Body of pancreas (tissue), 4 donors: ENCODE measurements at regions not wholly inside any gene's neighbourhood (a gene's known extent, or its start where the extent isn't known, plus 50 kb on each side); places are given as distances from the start of the nearest gene placed in this dataset.

Experiments used
- ATAC-seq: fragments of 150-250 bp; one replicate; pipeline ENCODE4 v1.9.1; 2016
- DNase-seq, 4 donors: peaks; one replicate each; pipeline ENCODE4 v3.0.0-alpha.2; 2019
- H3K27ac ChIP-seq, 4 donors: fragments of 200-600 bp; sonication (generic); 1 replicate in 3 of 4; 2 replicates in 1 of 4; pipeline versions ENCODE4 v1.5.1 to v1.6.1; 2016 to 2019; ENCODE audit warnings: mild to moderate bottlenecking in 1 of 4, mixed read lengths in 1 of 4, moderate library complexity in 1 of 4
- H3K27me3 ChIP-seq, 2 donors: fragments of 200-600 bp; sonication (generic); one replicate each; pipeline ENCODE4 v1.6.0; 2016; ENCODE audit warnings: mild to moderate bottlenecking in 1 of 2
- H3K36me3 ChIP-seq, 2 donors: fragments of 200-600 bp; sonication (generic); replicated peaks in 1 of 2; 2 replicates each; pipeline ENCODE4 v1.5.1; 2016; ENCODE audit warnings: low read depth in 2 of 2; ENCODE audit not compliant: insufficient read depth in 1 of 2
- H3K4me1 ChIP-seq: fragments of 200-600 bp; sonication (generic); one replicate; pipeline ENCODE4 v1.6.0; 2016
- H3K4me3 ChIP-seq, 2 donors: fragments of 200-600 bp; sonication (generic); 1 replicate in 1 of 2; 2 replicates in 1 of 2; pipeline ENCODE4 v1.5.1; 2016 to 2019
- H3K9me3 ChIP-seq, 3 donors: fragments of 200-600 bp; sonication (generic); 1 replicate in 2 of 3; 2 replicates in 1 of 3; pipeline ENCODE4 v1.5.1; 2016
- CTCF ChIP-seq, 7 experiments: fragments of 450-650 bp in 4 of 7; fragments of 200-600 bp in 3 of 7; sonication (generic) in 3 of 7; IDR thresholded peaks; one replicate each; pipeline ENCODE4 v1.5.1; 2016 to 2019; ENCODE audit warnings: antibody characterized with exemption in 7 of 7
- POLR2A ChIP-seq, 3 donors: fragments of 450-650 bp; IDR thresholded peaks; one replicate each; pipeline ENCODE4 v1.6.1; 2016; ENCODE audit warnings: antibody characterized with exemption in 3 of 3, mild to moderate bottlenecking in 2 of 3
- WGBS, 2 donors: methylation state at CpG; one replicate each; pipeline ENCODE4 v1.1.5; 2017; 5-methylcytosine and 5-hydroxymethylcytosine counted together
- intact Hi-C: fragments of 100-400 bp; cut with DNase I; formaldehyde crosslinking; loops from one replicate; pipeline ENCODE4 v1.15.1; 2023

- Histone ChIP-seq H3K27me3 (no peaks in the 10 kb centered on the region), H3K9me3 (no peaks in the 10 kb centered on the region), H3K27ac (no peak overlapping the region), H3K36me3 (no peaks in the 10 kb centered on the region), H3K4me3 (no peak overlapping the region), H3K4me1 (peaks cover 12% of the 10 kb centered on the region)
- no peak for TF ChIP-seq CTCF (IDR thresholded peaks at IDR 0.05)
- no peak for TF ChIP-seq POLR2A (IDR thresholded peaks at IDR 0.05)
- 89 to 90% methylated on average over 5 to 11 of the region's 11 CpGs for WGBS, 2 donors
- intact Hi-C loops: no loop called here
- DNase-seq (peak in 2 of 4 donors; percentile 3), ATAC-seq (no peak)
Measured at GRCh38 chr14:104287301-104288009, 149.1 kb downstream of the KIF26A start.

- H3K27me3 ChIP-seq: no peaks in the 10 kb centered on the region
- intact Hi-C loops: no loop called here
- WGBS, 2 donors: 85 to 93% methylated on average over 6 to 12 of the region's 12 CpGs
- no peak for TF ChIP-seq POLR2A (IDR thresholded peaks at IDR 0.05)
- TF ChIP-seq CTCF (IDR thresholded peaks at IDR 0.05): no peak
- ATAC-seq (no peak), DNase-seq (peak in 2 of 4 donors; percentile 1 to 2)
- H3K27ac ChIP-seq: no peak overlapping the region
- no peak overlapping the region for H3K4me3 ChIP-seq
- H3K9me3 ChIP-seq: no peaks in the 10 kb centered on the region
- peaks cover 12% of the 10 kb centered on the region for H3K4me1 ChIP-seq
- H3K36me3 ChIP-seq: no peaks in the 10 kb centered on the region
Measured at GRCh38 chr14:104288272-104288671, 149.9 kb downstream of the KIF26A start.

GRCh38 chr14:104289507-104289906 lies 151.1 kb downstream of the KIF26A start:
- 46 to 49% methylated on average over 2 to 3 of the region's 3 CpGs for WGBS, 2 donors
- no peak overlapping the region for H3K27ac ChIP-seq
- no peaks in the 10 kb centered on the region for H3K36me3 ChIP-seq
- no peaks in the 10 kb centered on the region for H3K9me3 ChIP-seq
- no peak overlapping the region for H3K4me3 ChIP-seq
- ATAC-seq (no peak), DNase-seq (peak in 2 of 4 donors; percentile 1 to 2)
- intact Hi-C loops: no loop called here
- H3K27me3 ChIP-seq: no peaks in the 10 kb centered on the region
- TF ChIP-seq POLR2A (IDR thresholded peaks at IDR 0.05): no peak
- TF ChIP-seq CTCF (IDR thresholded peaks at IDR 0.05): no peak
- H3K4me1 ChIP-seq: peaks cover 12% of the 10 kb centered on the region

GRCh38 chr14:104290058-104290667 lies 151.8 kb downstream of the KIF26A start:
- no peaks in the 10 kb centered on the region for H3K27me3 ChIP-seq
- no peak for ATAC-seq
- TF ChIP-seq POLR2A (IDR thresholded peaks at IDR 0.05) (no peak), CTCF (IDR thresholded peaks at IDR 0.05) (no peak)
- WGBS, 2 donors: 72% methylated on average over 14 of the region's 14 CpGs
- H3K9me3 ChIP-seq: no peaks in the 10 kb centered on the region
- DNase-seq: peak in 2 of 4 donors; percentile 3 to 7
- peaks cover 12% of the 10 kb centered on the region for H3K4me1 ChIP-seq
- intact Hi-C loops: no loop called here
- H3K27ac ChIP-seq: no peak overlapping the region
- no peaks in the 10 kb centered on the region for H3K36me3 ChIP-seq
- no peak overlapping the region for H3K4me3 ChIP-seq

GRCh38 chr14:104290756-104291122 lies 152.4 kb downstream of the KIF26A start:
- H3K4me3 ChIP-seq: no peak overlapping the region
- ATAC-seq (no peak), DNase-seq (peak in 2 of 4 donors; percentile 10 to 14)
- no peak for TF ChIP-seq CTCF (IDR thresholded peaks at IDR 0.05)
- no peak for TF ChIP-seq POLR2A (IDR thresholded peaks at IDR 0.05)
- H3K4me1 ChIP-seq: peaks cover 12% of the 10 kb centered on the region
- WGBS, 2 donors: 25 to 45% methylated on average over 2 to 9 of the region's 9 CpGs
- no peaks in the 10 kb centered on the region for H3K9me3 ChIP-seq
- intact Hi-C loops: no loop called here
- H3K27me3 ChIP-seq: no peaks in the 10 kb centered on the region
- H3K27ac ChIP-seq: no peak overlapping the region
- no peaks in the 10 kb centered on the region for H3K36me3 ChIP-seq
